Breast epithelium (tissue), 4 donors: ENCODE measurements at regions not wholly inside any gene's neighbourhood (a gene's known extent, or its start where the extent isn't known, plus 50 kb on each side); places are given as distances from the start of the nearest gene placed in this dataset.

ENCODE experiments used
- DNase-seq, 2 donors: peaks; one replicate each; pipeline ENCODE4 v3.0.0-alpha.2; 2019; ENCODE audit warnings: low spot score in 2 of 2
- H3K27ac ChIP-seq, 2 donors: fragments of 200-600 bp; sonication (generic) in 1 of 2; one replicate each; pipeline ENCODE4 v1.5.1; 2016 to 2019; ENCODE audit warnings: mild to moderate bottlenecking in 1 of 2
- H3K27me3 ChIP-seq, 2 donors: fragments of 200-600 bp; sonication (generic) in 1 of 2; one replicate each; pipeline versions ENCODE4 v1.5.1 to v1.6.0; 2017 to 2019; ENCODE audit warnings: control low read depth in 1 of 2, mild to moderate bottlenecking in 1 of 2
- H3K36me3 ChIP-seq: fragments of 200-600 bp; one replicate; pipeline ENCODE4 v1.5.1; 2019
- H3K4me1 ChIP-seq, 2 donors: fragments of 200-600 bp; sonication (generic); one replicate each; pipeline ENCODE4 v1.5.1; 2016 to 2019; ENCODE audit warnings: control low read depth in 1 of 2
- H3K4me3 ChIP-seq, 3 donors: fragments of 200-600 bp; sonication (generic); 1 replicate in 2 of 3; 2 replicates in 1 of 3; pipeline ENCODE4 v1.5.1; 2016 to 2019; ENCODE audit warnings: mild to moderate bottlenecking in 3 of 3, moderate library complexity in 2 of 3
- H3K9me3 ChIP-seq, 2 donors: fragments of 200-600 bp; sonication (generic) in 1 of 2; one replicate each; pipeline ENCODE4 v1.5.1; 2016 to 2019; ENCODE audit warnings: control low read depth in 1 of 2
- CTCF ChIP-seq, 3 donors: fragments of 450-650 bp; IDR thresholded peaks; one replicate each; pipeline ENCODE4 v1.5.1; 2016 to 2017; ENCODE audit warnings: antibody characterized with exemption in 3 of 3, mild to moderate bottlenecking in 3 of 3, moderate library complexity in 3 of 3
- POLR2A ChIP-seq: fragments of 450-650 bp; IDR thresholded peaks from one replicate; pipeline ENCODE4 v1.6.1; 2016; ENCODE audit warnings: antibody characterized with exemption, mild to moderate bottlenecking, moderate library complexity
- POLR2AphosphoS5 ChIP-seq, 3 donors: sonication (generic); formaldehyde crosslinking; IDR thresholded peaks; one replicate each; pipeline ENCODE4 v1.6.1; 2017; ENCODE audit warnings: antibody characterized with exemption in 3 of 3
- intact Hi-C: fragments of 100-400 bp; cut with DNase I; formaldehyde crosslinking; loops from one replicate; pipeline ENCODE4 v1.15.1; 2023; ENCODE audit warnings: low total_unique reads

GRCh38 chr6:56382416-56382940 is 135.1 kb upstream of the COL21A1 start:
- Histone ChIP-seq H3K27me3 (no peaks in the 10 kb centered on the region), H3K36me3 (no peaks in the 10 kb centered on the region), H3K4me3 (no peak overlapping the region), H3K9me3 (no peaks in the 10 kb centered on the region), H3K27ac (peak overlapping the region in 1 of 2 donors; percentile 6), H3K4me1 (no peaks in the 10 kb centered on the region)
- no peak for DNase-seq
- TF ChIP-seq POLR2A (no peak), CTCF (IDR thresholded peaks at IDR 0.05) (no peak), POLR2AphosphoS5 (IDR thresholded peaks at IDR 0.05) (no peak)
- intact Hi-C loops: no loop called here

GRCh38 chr6:56381801-56382251 is 134.4 kb upstream of the COL21A1 start:
- intact Hi-C loops: no loop called here
- TF ChIP-seq POLR2A: no peak
- TF ChIP-seq CTCF (IDR thresholded peaks at IDR 0.05): no peak
- no peak for TF ChIP-seq POLR2AphosphoS5 (IDR thresholded peaks at IDR 0.05)
- DNase-seq: no peak
- H3K9me3 ChIP-seq: no peaks in the 10 kb centered on the region
- no peak overlapping the region for H3K4me3 ChIP-seq
- no peaks in the 10 kb centered on the region for H3K4me1 ChIP-seq
- no peaks in the 10 kb centered on the region for H3K27me3 ChIP-seq
- H3K36me3 ChIP-seq: no peaks in the 10 kb centered on the region
- no peak overlapping the region for H3K27ac ChIP-seq

- Histone ChIP-seq H3K9me3 (no peaks in the 10 kb centered on the region), H3K4me3 (no peak overlapping the region), H3K4me1 (no peaks in the 10 kb centered on the region), H3K36me3 (no peaks in the 10 kb centered on the region), H3K27me3 (no peaks in the 10 kb centered on the region), H3K27ac (no peak overlapping the region)
- DNase-seq: no peak
- intact Hi-C loops: no loop called here
- TF ChIP-seq POLR2A (no peak), POLR2AphosphoS5 (IDR thresholded peaks at IDR 0.05) (no peak), CTCF (IDR thresholded peaks at IDR 0.05) (no peak)
Measured at GRCh38 chr6:56380476-56380875, 133.1 kb upstream of the COL21A1 start.

- H3K4me1 ChIP-seq: no peaks in the 10 kb centered on the region
- H3K27ac ChIP-seq: peak overlapping the region; percentile 56 to 68
- no peak for DNase-seq
- H3K36me3 ChIP-seq: no peaks in the 10 kb centered on the region
- TF ChIP-seq POLR2A (no peak), POLR2AphosphoS5 (IDR thresholded peaks at IDR 0.05) (no peak), CTCF (IDR thresholded peaks at IDR 0.05) (no peak)
- no peaks in the 10 kb centered on the region for H3K27me3 ChIP-seq
- H3K9me3 ChIP-seq: no peaks in the 10 kb centered on the region
- intact Hi-C loops: no loop called here
- H3K4me3 ChIP-seq: no peak overlapping the region
Measured at GRCh38 chr6:56378966-56379585, 131.7 kb upstream of the COL21A1 start.

GRCh38 chr6:56378507-56378906 is 131.1 kb upstream of the COL21A1 start:
- intact Hi-C loops: no loop called here
- no peaks in the 10 kb centered on the region for H3K27me3 ChIP-seq
- H3K4me1 ChIP-seq: no peaks in the 10 kb centered on the region
- H3K36me3 ChIP-seq: no peaks in the 10 kb centered on the region
- no peak for DNase-seq
- H3K9me3 ChIP-seq: no peaks in the 10 kb centered on the region
- peak overlapping the region; percentile 56 to 68 for H3K27ac ChIP-seq
- TF ChIP-seq CTCF (IDR thresholded peaks at IDR 0.05) (no peak), POLR2AphosphoS5 (IDR thresholded peaks at IDR 0.05) (no peak), POLR2A (no peak)
- no peak overlapping the region for H3K4me3 ChIP-seq
